Suppressor macrophage treated with lipopolysaccharide for 1 hour (primary cell): ENCODE measurements at regions not wholly inside any gene's neighbourhood (a gene's known extent, or its start where the extent isn't known, plus 50 kb on each side); places are given as distances from the start of the nearest gene placed in this dataset.
"Not testable (repeated sequence)": the region's sequence is repeated elsewhere in the genome, so short reads cannot be mapped to it uniquely, and the experiment has no call there.

Experiments used
- DNase-seq, 3 donors: peaks; one replicate each; pipeline ENCODE4 v3.0.0-alpha.2; 2020 to 2022

- DNase-seq, result no peak
Measured at GRCh38 chr7:93830141-93830925, 60.2 kb downstream of the TFPI2 start.

DNA sequence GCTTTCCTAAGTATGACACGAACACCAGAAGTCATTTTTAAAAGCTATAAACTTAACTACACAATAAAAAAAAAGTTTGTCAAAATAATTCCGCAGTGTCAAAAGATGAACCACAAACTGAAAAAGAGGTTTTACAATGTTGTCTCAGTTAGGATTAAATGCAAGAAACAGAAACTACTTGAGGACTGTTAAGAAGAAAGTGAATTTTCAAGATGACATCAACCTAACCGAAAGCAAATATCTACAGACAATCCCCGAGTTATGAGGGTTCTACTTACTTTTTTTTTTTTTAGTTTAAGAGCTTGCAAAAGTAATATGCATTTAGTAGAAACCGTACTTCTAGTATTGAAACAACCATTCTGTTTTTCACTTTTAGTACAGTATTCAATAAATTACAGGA is 62.3 kb downstream of the TFPI2 start:
- no peak for DNase-seq

DNA sequence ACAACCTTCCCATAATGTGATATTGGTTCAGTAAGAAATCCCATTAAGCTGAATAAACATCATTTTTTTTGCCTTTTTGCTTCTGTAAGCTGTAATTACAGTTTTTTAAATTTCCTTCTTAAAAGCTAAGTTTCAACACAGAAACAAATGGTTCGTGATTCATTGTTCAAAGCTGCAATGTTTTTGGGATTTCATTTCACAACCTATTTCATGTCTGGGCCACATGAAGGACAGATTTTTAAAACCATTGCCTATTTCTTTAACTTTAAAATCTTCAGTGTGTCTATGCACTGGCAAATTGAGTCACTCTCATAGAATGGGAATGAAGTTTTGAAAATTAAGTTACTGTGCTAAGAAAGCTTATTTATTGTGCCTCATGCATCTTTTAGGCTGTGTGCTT is 66.9 kb downstream of the TFPI2 start:
- DNase-seq, result no peak

- DNase-seq, result no peak
Measured at GRCh38 chr7:93821463-93821862, 69.1 kb downstream of the TFPI2 start.

DNA sequence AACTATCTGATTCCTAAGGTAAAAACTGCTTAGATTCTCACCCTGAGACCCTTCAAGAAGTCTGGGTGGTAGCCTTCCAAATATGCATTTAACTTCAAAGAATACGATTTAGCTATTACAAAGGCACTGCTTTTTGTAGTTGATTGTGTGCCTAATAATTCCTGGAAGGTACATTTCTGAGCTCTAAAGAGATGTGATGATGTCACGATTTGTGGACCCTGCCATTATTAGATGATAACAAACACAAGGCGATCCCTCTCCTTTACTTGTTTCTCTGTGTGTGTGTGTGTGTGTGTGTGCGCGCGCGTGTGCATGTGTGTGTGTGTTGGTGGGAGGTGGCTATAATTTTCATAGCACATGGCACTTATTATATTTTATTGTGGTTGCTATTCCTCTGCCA is 70.9 kb downstream of the TFPI2 start:
- DNase-seq, result no peak

GRCh38 chr7:93817526-93817925 is 73.0 kb downstream of the TFPI2 start:
- DNase-seq, result no peak

DNA sequence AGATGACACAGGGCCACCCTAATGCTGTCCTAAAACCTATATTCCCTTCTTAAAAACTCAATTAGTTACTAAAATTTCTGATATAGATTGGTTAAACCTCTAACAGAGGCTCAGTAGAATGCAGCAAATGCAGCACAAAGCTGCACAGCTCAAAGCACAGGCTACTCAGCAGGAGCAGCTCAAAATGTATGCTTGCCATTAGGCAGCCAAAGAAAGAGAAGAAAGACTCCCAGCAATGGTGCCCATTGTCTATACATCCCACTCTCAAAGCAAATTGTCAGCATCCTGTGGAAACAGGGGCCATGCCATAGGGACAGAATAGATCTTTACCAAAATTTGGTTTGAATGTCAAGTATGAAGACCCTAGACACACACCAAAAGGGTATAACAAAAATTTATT is 73.5 kb downstream of the TFPI2 start:
- DNase-seq, result no peak

- no peak for DNase-seq
Measured at GRCh38 chr7:93813514-93813913, 77.0 kb downstream of the TFPI2 start.

- DNase-seq, result no peak
Measured at GRCh38 chr7:93812061-93812460, 78.5 kb downstream of the TFPI2 start.

GRCh38 chr7:93811198-93811597 is 79.4 kb downstream of the TFPI2 start:
- DNase-seq, result no peak

GRCh38 chr7:93810561-93810960 is 80.0 kb downstream of the TFPI2 start:
- no peak for DNase-seq

DNA sequence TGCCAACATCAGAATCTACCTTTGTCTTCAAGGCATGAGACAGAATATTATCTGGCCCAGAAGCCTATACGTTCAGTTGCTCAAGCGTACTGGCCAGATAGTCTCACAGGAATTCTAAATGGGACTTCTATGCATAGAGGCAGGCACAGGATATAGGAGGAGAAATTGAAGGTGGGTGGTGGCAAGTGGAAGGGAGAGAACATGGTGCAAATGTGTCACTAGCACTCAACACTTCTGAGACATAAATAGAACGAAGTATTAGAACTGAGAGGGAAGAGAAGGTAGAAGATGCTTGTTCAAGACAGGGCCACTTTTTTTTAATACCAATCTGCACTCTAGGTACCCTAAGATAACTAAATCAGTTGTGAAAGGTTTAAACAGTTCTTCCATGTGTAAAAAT is 85.8 kb downstream of the TFPI2 start:
- no peak for DNase-seq

GRCh38 chr7:93799750-93800357 is 90.7 kb downstream of the TFPI2 start:
- peak in 2 of 3 donors; percentile 3 for DNase-seq

- DNase-seq, result not testable (repeated sequence)
Measured at GRCh38 chr7:93793084-93793697, 97.4 kb downstream of the TFPI2 start.

- DNase-seq, result no peak
Measured at GRCh38 chr7:93779115-93779514, 111.4 kb downstream of the TFPI2 start.

GRCh38 chr7:93778384-93778783 is 112.2 kb downstream of the TFPI2 start:
- no peak for DNase-seq

DNA sequence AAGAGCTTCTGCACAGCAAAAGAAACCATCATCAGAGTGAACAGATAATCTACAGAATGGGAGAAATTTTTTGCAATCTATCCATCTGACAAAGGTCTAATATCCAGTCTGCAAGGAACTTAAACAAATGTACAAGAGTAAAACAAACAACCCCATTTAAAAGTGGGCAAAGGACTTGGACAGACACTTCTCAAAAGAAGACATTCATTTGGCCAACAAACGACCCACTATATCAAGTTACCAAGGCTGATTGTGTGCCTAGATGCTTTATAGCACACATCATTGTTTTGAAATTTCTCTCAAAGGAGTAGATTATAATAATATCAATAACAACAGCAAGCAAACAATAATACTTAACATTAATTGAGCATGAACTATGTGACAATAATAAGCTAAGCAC is 117.1 kb downstream of the TFPI2 start:
- no peak for DNase-seq

DNA sequence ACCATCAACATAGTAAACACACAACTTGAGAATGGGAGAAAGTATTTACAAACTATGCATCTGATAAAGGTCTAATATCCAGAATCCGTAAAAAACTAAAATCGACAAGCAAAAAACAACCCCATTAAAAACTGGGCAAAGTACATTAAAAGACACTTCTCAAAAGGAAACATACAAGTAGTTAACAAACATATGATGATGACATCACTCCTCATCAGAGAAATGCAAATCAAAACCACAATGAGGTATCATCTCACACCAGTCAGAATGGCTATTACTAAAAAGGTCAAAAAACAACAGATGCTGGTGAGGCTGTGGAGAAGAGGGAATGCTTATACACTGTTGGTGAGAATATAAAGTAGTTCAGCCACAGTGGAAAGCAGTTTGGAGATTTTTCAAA is 125.1 kb downstream of the TFPI2 start:
- no peak for DNase-seq

DNA sequence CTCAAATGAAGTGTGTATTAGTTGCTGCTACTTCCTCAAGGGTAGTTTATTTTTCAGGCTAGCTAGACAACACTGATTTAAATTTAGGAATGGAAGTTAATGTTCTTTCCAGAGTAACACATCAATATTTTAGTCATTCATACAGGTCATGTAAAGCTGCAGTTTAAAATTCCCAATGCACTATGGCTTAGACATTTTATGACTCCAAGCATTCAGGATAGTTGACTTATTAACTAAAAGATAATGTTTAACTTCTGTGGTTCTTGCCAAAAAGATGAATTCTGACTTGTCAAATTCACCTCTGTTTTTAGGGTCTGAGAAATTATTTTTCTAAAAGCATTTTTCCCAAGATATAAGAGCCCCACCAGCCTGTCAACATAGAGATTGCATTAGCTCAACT is 131.9 kb downstream of the TFPI2 start:
- no peak for DNase-seq

- DNase-seq, result no peak
Measured at GRCh38 chr7:93757426-93757825, 133.1 kb downstream of the TFPI2 start.

DNA sequence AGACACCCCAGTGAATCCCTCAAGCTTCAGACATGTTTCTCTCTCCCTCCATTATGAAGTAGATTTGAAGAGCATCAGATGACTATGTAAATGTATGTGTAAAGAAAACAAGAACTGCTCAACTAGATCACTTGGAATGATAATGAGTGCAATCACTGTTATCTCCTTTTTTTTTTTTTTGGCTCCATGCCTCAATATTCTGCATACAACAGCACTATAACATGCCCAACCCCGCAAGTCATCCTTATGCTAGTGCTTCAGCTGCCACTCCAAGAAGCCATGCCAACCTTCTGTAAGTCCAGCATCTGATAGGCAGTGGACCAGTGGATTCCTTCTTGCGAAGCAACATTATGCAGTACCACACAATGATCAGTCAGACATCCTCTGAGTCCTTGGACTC is 133.7 kb downstream of the TFPI2 start:
- no peak for DNase-seq

- DNase-seq, result no peak
Measured at GRCh38 chr7:93751421-93751820, 139.1 kb downstream of the TFPI2 start.

GRCh38 chr7:93750986-93751385 is 139.6 kb downstream of the TFPI2 start:
- no peak for DNase-seq

GRCh38 chr7:93747019-93747418 is 143.5 kb downstream of the TFPI2 start:
- DNase-seq, result no peak
